ENCODE measurements at regions not wholly inside any gene's neighbourhood (a gene's known extent, or its start where the extent isn't known, plus 50 kb on each side); places are given as distances from the start of the nearest gene placed in this dataset.

GRCh38 chr9:72443855-72444254 is 77.6 kb upstream of the TMC1 start:
- TF ChIP-seq BACH2 (CRISPR knock-in tag; IDR thresholded peaks at IDR 0.05; ENCODE audit: borderline replicate concordance) (no peak), ZFP3 (CRISPR knock-in tag; IDR thresholded peaks at IDR 0.05) (no peak), ZFP30 (CRISPR knock-in tag; IDR thresholded peaks at IDR 0.05) (no peak), ARNTL (CRISPR knock-in tag; IDR thresholded peaks at IDR 0.05; ENCODE audit: borderline replicate concordance, low read depth) (no peak), CREB5 (CRISPR knock-in tag; IDR thresholded peaks at IDR 0.05; ENCODE audit: low read depth) (no peak), ESRRG (CRISPR knock-in tag; IDR thresholded peaks at IDR 0.05) (no peak), PATZ1 (CRISPR knock-in tag; IDR thresholded peaks at IDR 0.05; ENCODE audit: borderline replicate concordance) (no peak), PPARA (CRISPR knock-in tag; IDR thresholded peaks at IDR 0.05; ENCODE audit: borderline replicate concordance) (no peak), ZC3H10 (CRISPR knock-in tag; IDR thresholded peaks at IDR 0.05) (no peak), GLIS3 (CRISPR knock-in tag; IDR thresholded peaks at IDR 0.05) (no peak), TOX (CRISPR knock-in tag; IDR thresholded peaks at IDR 0.05; ENCODE audit: borderline replicate concordance) (no peak), ZNF565 (CRISPR knock-in tag; conservative IDR thresholded peaks at IDR 0.05; ENCODE audit: low read depth) (no peak)

Measured in SK-N-SH treated with all-trans-retinoic acid at 6 μM for 48 hours (cell line).